NCI-H226 (cell line): ENCODE measurements at regions not wholly inside any gene's neighbourhood (a gene's known extent, or its start where the extent isn't known, plus 50 kb on each side); places are given as distances from the start of the nearest gene placed in this dataset.
"Not testable (repeated sequence)": the region's sequence is repeated elsewhere in the genome, so short reads cannot be mapped to it uniquely, and the experiment has no call there.

Source experiments
- DNase-seq: peaks from one replicate; pipeline ENCODE4 v3.0.0-alpha.2; 2015

- no peak for DNase-seq
These were observed 886.3 kb upstream of the RAG2 start for GRCh38 chr11:37484298-37484697.

DNA sequence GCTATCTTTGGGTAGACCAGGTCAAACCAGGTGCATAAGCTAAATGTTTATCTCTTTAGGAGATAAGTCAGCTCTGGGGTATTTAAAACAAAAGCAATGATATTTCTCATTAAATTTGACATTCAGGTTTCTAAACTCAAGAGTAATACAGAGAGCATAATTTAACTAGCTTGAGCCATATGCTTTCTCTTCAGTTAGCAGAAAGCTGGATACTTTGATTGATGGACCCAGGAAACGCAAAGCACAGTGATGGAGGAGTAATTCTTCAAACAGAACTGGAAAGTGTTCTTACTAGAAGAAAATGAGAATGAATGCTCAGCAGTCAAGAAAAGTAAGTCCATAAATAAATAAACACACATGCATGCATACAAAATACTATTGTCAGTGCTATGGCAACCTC lies 885.7 kb upstream of the RAG2 start:
- DNase-seq = no peak

DNA sequence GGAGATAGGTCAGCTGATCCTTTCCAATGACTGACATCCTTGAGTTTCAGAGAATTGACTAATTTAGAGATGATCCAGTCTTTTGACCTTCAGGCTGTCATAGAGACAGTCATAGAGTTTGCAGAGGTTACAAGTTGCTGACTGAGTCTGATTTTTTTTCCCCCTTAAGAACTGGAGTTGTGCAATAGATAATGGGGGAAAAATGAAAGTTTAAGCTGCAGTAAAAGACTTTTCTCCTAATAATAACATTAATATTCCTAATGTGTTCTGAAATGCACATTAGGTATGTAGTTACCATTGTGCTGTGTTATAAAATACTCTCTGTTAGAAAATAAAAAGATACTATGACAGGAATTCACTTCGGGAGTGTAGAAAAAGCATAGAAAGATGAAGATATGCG lies 876.9 kb upstream of the RAG2 start:
- DNase-seq = no peak

DNA sequence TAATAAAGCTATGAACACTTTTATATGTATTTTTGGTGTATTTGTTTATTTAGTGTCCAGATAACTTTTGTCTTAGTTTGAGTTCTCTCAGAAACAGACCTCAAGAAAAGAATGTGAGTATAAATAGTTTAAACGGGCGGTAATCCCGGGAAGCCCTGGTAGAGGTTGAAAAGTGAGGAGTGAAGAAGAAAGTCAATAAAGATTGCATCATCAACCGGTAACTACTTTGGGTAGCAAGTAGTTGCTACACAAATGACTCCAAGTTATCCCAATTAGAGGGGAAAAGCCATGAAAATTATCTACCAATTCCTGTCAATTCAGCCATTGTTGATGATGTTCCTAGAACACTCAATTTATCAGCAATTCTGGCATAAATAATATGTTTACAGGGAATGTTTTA lies 870.3 kb upstream of the RAG2 start:
- no peak for DNase-seq

DNA sequence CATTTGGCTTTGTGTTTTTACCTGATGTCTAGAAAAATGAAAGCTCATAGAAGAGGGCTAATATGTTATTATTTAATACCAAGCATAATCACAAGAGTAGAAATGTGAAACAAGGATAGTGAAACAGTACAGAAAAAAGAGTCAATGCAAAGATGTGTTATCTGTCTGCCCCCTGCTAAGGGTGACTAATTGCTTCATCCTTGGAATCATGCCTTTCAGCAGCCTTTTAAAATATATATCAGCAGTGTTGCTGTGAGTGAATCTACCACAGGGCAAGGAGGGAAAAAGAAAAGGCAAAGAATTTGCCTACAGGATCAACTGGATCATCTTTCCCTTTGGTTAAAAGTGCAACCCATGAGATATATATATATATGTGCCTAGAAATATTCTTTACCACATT lies 867.2 kb upstream of the RAG2 start:
- DNase-seq = no peak

- peak; percentile 16 for DNase-seq
These were observed 861.4 kb upstream of the RAG2 start for GRCh38 chr11:37459456-37459855.

- DNase-seq = no peak
These were observed 858.7 kb upstream of the RAG2 start for GRCh38 chr11:37456746-37457145.

DNA sequence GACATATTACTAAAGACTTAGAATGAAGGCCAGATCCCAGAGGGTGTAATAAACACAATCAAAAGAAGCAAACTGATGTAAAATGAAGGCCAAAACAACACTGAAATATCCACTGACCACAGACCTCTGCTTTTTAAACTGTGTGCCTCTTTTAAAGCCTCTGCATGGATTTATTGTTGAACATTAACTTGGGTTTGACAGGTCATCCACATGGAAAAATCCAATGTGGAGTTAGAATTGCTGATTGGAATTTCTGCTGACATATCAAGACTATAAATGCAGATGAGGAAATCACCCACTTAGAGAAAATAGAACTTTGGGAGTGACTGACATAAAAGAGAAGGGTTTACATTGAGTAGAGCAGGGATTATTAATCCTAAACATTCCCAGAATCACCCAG lies 853.9 kb upstream of the RAG2 start:
- DNase-seq = no peak

DNA sequence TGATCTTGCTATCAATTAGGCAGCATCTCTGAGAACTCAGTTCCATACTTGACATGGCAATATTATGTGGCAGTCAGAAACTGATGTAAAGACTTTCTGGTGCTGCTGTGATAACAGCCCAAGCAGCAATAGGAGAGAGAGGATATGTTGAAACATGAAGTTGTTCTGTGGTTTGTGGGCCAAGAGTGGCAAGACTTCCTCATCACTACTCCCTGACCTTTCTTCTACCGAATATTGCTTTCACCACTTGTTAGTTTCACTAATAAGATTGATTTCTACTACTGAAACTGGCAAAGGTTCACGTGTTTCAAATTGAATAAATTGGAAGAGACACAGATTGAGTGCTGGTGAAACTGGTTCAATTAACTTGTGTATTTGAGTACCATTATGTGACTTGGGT lies 852.6 kb upstream of the RAG2 start:
- DNase-seq = peak; percentile 22

DNA sequence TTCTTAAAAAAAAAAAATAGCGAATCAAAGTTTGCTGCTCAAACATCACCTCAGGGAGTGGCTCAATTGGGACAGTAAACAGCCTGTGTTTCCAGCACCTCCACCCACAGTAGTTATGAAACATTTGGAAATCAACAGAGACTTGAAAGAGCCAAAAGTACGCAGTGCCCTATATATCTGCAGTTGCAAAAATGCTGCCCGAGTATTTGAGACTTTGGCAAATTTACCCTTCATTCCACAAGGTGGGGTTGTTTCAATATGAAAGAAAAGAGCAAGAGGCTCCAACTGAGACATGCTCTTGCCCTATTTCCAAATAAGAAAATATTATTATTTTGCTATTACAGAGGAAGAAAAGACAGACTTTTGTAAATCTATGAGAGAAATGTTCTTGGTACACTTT lies 851.1 kb upstream of the RAG2 start:
- peak; percentile 53 for DNase-seq

- DNase-seq = no peak
These were observed 844.5 kb upstream of the RAG2 start for GRCh38 chr11:37442576-37442975.

GRCh38 chr11:37431633-37432230 lies 833.7 kb upstream of the RAG2 start:
- DNase-seq = not testable (repeated sequence)

DNA sequence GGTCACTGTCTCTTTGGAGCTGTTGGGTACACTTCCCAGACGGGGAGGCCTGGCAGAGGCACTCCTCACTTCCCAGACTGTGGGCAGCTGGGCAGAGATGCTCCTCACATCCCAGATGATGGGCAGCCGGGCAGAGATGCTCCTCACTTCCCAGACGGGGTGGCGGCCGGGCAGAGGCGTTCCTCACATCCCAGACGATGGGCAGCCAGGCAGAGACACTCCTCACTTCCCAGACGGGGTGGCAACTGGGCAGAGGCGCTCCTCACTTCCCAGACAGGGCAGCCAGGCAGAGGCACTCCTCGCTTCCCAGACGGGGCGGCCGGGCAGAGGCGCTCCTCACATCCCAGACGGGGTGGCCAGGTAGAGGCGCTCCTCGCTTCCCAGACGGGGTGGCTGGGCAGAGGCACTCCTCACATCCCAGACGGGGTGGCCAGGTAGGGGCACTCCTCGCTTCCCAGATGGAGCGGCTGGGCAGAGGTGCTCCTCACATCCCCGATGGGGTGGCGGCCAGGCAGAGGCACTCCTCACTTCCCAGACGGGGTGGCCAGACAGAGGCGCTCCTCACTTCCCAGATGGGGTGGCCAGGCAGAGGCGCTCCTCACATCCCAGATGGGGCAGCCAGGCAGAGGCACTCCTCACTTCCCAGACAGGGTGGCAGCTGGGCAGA lies 833.1 kb upstream of the RAG2 start:
- DNase-seq = not testable (repeated sequence)

GRCh38 chr11:37422511-37422910 lies 824.5 kb upstream of the RAG2 start:
- no peak for DNase-seq

DNA sequence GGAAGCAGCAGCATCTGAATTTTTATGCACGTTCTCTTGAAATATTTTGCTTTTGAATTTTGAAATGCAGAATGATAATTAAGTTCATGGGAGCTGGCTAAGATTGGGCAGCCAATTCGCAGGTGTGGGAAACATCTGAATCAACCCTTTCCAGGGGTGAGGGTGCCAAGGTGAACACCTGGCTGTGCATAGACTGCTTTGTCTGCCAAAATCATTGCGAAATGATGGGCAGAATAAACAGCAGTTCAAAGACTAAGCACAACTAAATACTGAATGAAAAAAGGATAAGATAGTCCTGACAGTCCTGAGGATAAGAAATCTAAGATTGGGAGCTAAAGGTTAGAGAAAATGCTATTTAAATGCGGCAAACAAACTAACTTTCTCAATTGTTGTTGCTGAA lies 813.3 kb upstream of the RAG2 start:
- DNase-seq = no peak

DNA sequence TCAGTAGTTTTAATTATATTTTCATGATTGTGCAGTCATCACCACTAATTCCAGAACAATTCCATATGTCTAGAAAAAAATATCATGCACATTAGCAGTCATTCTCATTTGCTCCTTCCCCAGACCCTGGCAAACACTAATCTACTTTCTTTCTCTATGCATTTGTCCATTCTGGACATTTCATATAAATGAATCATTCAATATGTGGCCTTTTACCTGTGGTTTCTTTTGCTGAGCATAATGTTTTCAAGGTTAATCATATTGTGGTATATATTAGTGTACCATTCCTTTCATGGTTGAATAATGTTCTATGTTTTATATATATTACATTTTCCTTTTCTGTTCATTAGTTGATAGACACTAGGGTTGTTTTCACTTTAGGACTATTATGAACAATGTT lies 811.1 kb upstream of the RAG2 start:
- DNase-seq = peak; percentile 66

DNA sequence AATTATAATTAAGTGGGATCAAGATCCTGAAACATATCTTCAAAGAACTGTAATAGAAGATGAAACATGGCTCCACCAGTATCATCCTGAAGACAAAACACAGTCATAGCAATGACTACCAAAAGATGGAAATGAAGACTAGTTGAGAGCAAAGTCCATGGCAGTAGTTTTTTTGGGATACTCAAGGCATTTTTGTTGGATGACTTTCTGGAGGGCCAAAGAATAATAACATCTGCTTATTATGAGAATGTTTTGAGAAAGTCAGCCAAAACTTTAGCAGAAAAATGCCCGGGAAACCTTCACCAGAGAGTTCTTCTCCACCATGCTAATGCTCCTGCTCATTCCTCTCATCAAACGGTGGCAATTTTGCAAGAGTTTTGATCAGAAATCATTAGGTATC lies 809.4 kb upstream of the RAG2 start:
- no peak for DNase-seq

DNA sequence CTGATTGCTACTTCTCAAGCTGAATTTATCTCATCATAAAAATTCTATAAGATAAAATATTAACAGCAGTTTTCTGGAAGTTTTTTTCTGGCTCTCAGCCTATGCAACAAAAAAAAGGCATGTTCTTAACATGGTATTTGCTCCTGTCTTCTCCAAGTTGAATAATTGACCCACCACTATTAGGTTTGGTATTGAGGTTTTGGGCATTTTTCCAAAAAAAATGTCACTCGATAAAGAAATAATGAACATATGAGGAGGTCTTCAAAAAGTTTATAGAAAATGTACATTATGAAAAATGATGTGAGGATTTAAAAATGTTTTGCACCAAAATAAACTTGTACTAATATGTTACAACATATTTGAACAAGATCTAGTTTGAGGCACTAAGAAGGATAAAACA lies 808.6 kb upstream of the RAG2 start:
- DNase-seq = no peak

GRCh38 chr11:37404231-37404630 lies 806.2 kb upstream of the RAG2 start:
- no peak for DNase-seq

DNA sequence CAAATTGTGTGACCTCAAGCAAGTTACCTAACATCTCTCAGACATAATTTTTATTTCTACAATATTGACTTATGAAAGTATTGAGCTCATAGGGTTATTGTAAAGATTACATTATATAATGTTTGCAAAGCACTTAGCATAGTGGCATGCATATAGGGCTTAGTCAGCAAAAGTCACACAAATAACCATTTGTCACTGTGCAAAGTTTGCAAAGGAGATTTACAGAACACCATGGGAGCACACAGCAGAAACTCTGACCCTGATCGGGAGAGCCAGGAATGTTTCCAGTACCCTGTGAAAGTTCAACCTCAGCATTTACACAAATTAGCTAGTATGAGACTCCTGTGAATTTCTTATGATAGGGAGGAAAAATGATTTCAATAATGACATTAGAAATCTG lies 804.6 kb upstream of the RAG2 start:
- DNase-seq = no peak

DNA sequence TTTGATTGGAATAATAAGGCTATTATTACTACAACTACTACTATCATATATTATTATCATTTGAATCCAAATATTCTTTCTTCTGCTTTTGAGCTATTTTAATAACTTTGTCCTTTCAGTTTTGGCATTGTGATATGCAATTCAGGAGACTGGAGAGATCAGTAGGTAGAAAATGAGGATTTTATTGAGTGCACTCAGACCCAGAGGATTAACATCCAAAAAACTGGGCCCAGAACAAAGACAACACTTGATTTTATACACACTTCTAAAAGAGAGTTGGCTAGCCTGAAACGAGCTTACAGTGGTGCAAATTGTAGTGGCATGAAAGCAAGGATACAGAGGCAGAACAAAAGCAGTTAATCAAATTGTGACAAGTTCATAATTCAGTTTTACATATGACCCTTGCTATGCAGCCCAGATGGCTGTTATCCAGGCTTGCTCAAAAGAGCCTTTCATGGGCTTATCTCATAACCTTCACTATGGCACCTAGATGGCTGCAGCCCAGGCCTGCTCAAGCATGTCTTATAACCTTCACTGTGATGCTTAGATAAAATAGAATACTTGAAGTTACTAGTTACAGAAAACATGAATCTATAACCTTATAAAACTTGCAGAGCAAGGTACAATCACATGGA lies 796.3 kb upstream of the RAG2 start:
- no peak for DNase-seq

DNA sequence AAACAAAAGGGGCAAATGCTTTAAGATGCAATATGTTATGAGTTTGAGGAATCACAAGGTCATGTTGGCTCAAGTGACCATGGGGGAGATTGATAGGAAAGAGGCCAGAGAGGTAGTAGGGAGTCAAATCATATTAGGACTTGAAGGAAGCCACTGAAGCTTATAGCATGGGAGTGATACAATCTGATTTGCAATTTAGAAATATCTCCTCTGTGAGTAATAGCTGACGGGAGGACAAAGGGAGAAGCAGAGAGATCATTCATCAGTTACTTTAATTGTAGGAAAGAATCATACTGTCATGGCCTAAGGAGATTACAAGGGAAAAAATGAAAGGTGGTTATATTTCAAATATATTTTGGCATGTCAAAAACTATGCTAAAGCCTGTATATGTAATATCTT lies 793.6 kb upstream of the RAG2 start:
- no peak for DNase-seq

DNA sequence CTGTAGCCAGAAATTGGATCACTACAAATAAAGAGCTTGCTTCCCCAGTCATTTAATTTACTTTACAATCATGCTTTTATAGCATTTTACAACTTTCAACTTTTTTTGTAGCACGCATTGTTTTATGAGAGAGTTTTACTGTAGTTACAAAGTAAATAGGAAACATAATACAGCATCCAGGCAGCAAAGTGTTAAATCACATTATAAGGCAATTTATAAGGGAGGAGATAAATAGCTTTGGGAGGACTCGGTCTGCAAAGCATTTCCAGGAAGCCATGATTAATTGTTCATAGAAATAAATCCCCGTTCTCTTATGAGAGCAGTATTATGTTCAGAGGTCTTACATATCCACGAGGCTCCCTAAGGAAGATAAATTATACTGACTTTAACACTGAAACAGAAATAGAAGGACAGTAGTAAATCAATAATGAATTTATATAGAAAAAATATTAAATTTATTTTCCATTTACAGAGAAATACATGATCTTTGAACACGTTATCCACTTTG lies 792.6 kb upstream of the RAG2 start:
- no peak for DNase-seq

DNA sequence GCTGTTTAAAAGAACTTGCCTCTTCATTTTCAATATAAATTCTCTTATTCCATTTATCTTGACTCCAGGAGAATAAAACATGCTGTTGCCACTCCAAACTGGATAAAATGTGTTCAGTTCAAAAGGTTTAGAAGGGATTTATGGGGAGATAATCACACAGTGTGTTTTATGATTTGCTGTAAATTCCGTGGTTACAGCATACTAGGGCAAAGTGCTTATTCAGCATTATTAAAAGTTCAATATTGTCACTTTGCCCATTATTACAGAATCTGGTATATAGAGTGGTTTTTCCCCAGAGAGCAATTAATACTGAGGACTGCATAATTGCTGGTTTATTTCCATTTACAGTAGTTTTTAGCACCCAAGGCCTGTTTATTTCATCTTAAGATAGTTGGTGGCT lies 780.9 kb upstream of the RAG2 start:
- DNase-seq = no peak

DNA sequence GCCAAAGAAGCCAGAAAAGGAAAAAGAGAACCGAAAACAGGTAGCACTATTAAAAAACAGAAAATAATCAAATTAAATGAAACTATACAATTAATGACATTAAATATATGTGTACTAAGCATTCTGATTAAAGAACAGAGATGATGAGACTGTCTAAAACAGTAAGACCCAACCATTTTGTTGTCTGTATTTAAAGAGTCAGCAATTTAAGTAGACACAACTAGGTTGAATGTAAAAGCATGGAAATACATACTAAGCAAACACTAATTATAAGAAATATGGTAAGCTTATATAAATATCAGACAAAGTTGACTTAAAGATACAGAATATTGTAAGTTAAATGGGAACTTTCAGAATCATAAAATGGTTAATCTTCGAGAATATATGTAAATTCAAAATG lies 774.6 kb upstream of the RAG2 start:
- no peak for DNase-seq
